Lung (tissue), 11 donors: ENCODE measurements at regions not wholly inside any gene's neighbourhood (a gene's known extent, or its start where the extent isn't known, plus 50 kb on each side); places are given as distances from the start of the nearest gene placed in this dataset.

ENCODE experiments used
- ATAC-seq: fragments of 200-7000 bp; cut with Tn5 transposase; one replicate; pipeline ENCODE4 v1.9.1; 2020; ENCODE audit warnings: moderate number of reproducible peaks; ENCODE audit not compliant: insufficient read depth, low FRiP score
- DNase-seq, 3 donors: peaks; one replicate each; pipeline ENCODE4 v3.0.0-alpha.2; 2013 to 2017
- H3K27ac ChIP-seq, 2 donors: one replicate each; pipeline ENCODE4 v1.5.1; 2013; ENCODE audit warnings: mild to moderate bottlenecking in 2 of 2, moderate library complexity in 2 of 2, control low read depth in 1 of 2, inconsistent platforms in 1 of 2, low read depth in 1 of 2, low read length in 1 of 2
- H3K27me3 ChIP-seq, 3 donors: one replicate each; pipeline ENCODE4 v1.5.1; 2013; ENCODE audit warnings: low read length in 2 of 3; ENCODE audit not compliant: control insufficient read depth in 3 of 3, insufficient read depth in 3 of 3
- H3K36me3 ChIP-seq, 4 donors: one replicate each; pipeline ENCODE4 v1.5.1; 2013; ENCODE audit warnings: low read length in 4 of 4, mild to moderate bottlenecking in 1 of 4, moderate library complexity in 1 of 4; ENCODE audit not compliant: control insufficient read depth in 4 of 4, insufficient read depth in 4 of 4
- H3K4me1 ChIP-seq, 5 donors: one replicate each; pipeline ENCODE4 v1.5.1; 2013; ENCODE audit warnings: low read length in 5 of 5, mild to moderate bottlenecking in 2 of 5, moderate library complexity in 1 of 5; ENCODE audit not compliant: control insufficient read depth in 5 of 5, insufficient read depth in 5 of 5
- H3K4me3 ChIP-seq: one replicate; pipeline ENCODE4 v1.5.1; 2013; ENCODE audit warnings: mild to moderate bottlenecking, control low read depth, moderate library complexity
- H3K9ac ChIP-seq, 2 donors: one replicate each; pipeline ENCODE4 v1.5.1; 2013; ENCODE audit warnings: low read length in 2 of 2, control low read depth in 1 of 2; ENCODE audit not compliant: insufficient read depth in 1 of 2
- H3K9me3 ChIP-seq, 4 donors: one replicate each; pipeline ENCODE4 v1.5.1; 2013; ENCODE audit warnings: low read length in 3 of 4, mild to moderate bottlenecking in 1 of 4, moderate library complexity in 1 of 4; ENCODE audit not compliant: control insufficient read depth in 4 of 4, insufficient read depth in 3 of 4
- WGBS, 2 donors: extraction: QIAGEN DNeasy Blood & Tissue Kit; methylation state at CpG; one replicate each; pipeline ENCODE4 v1.1.7; 2013; 5-methylcytosine and 5-hydroxymethylcytosine counted together
- TF ChIP-seq, protein P1 (sequence below): IDR thresholded peaks from 2 replicates; pipeline ENCODE4 v1.5.1; 2012; ENCODE audit warnings: mild to moderate bottlenecking; ENCODE audit errors: control extremely low read depth, extremely low read depth
- donor health status: control.
- donor health status: control.
- donor health status: Bipolar disorder and iron deficiency.
- donor health status: healthy.
- donor health status: DM: yes; HTN: yes; CAD: no.

DNA sequence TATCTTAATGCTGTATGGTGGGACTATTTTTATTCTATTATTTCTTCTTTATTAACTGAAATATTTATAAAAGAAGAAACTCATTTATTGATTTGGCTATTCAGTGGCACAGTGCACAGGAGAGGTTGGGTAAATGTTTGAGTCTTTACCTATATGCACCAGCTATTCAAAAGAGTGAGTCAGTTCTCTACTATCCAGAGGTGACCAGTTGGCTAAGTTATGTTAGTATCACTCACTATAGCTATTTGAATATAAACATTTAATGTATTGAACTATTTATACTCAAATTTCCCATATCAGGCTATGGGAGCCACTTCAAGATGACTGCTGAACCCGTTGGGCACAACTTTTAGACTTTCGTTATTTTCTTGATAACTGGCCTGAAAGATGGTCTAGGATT is 106.1 kb upstream of the VEGFC start:
- Histone ChIP-seq H3K9me3 (no peaks in the 10 kb centered on the region), H3K36me3 (no peaks in the 10 kb centered on the region), H3K4me1 (no peaks in the 10 kb centered on the region), H3K27me3 (no peaks in the 10 kb centered on the region), H3K4me3 (no peak overlapping the region), H3K27ac (no peak overlapping the region), H3K9ac (no peak overlapping the region)
- no peak for ATAC-seq
- DNase-seq: no peak
- 91 to 96% methylated on average over 2 of the region's 2 CpGs for WGBS, 2 donors
- TF ChIP-seq, protein P1, sequence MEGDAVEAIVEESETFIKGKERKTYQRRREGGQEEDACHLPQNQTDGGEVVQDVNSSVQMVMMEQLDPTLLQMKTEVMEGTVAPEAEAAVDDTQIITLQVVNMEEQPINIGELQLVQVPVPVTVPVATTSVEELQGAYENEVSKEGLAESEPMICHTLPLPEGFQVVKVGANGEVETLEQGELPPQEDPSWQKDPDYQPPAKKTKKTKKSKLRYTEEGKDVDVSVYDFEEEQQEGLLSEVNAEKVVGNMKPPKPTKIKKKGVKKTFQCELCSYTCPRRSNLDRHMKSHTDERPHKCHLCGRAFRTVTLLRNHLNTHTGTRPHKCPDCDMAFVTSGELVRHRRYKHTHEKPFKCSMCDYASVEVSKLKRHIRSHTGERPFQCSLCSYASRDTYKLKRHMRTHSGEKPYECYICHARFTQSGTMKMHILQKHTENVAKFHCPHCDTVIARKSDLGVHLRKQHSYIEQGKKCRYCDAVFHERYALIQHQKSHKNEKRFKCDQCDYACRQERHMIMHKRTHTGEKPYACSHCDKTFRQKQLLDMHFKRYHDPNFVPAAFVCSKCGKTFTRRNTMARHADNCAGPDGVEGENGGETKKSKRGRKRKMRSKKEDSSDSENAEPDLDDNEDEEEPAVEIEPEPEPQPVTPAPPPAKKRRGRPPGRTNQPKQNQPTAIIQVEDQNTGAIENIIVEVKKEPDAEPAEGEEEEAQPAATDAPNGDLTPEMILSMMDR: no peak

- DNase-seq: no peak
- Histone ChIP-seq H3K27me3 (no peaks in the 10 kb centered on the region), H3K9me3 (no peaks in the 10 kb centered on the region), H3K27ac (no peak overlapping the region), H3K36me3 (no peaks in the 10 kb centered on the region), H3K9ac (no peak overlapping the region), H3K4me3 (no peak overlapping the region), H3K4me1 (no peaks in the 10 kb centered on the region)
- TF ChIP-seq, protein P1: no peak
- WGBS, 2 donors: 80 to 89% methylated on average over 5 of the region's 5 CpGs
- no peak for ATAC-seq
Observed at GRCh38 chr4:176902710-176903323, 110.1 kb upstream of the VEGFC start.

DNA sequence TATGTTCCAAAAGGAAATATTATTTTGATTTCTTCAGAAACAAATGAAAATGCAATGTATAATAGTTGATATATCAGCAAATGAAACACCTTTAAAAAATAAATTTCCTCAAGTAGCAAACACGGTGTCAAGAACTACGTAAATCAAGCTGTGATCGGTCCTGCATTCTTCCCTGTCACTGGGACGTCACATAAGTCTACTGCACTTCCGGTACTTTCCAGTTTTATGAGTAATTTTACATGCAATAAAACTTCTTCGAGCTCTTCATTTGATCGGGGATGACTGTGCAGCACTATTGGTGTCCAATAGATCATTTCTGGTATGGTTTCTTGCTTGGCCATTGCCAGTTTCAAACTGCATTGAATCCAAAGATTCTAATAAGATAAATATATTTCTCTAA is 114.0 kb upstream of the VEGFC start:
- Histone ChIP-seq H3K36me3 (no peaks in the 10 kb centered on the region), H3K4me1 (no peaks in the 10 kb centered on the region), H3K4me3 (no peak overlapping the region), H3K27ac (no peak overlapping the region), H3K27me3 (no peaks in the 10 kb centered on the region), H3K9me3 (peaks cover 0 to 2% (median 0%) of the 10 kb centered on the region in 4 donors), H3K9ac (no peak overlapping the region)
- no peak for DNase-seq
- TF ChIP-seq, protein P1: no peak
- ATAC-seq: no peak
- 79 to 87% methylated on average over 7 of the region's 7 CpGs for WGBS, 2 donors

DNA sequence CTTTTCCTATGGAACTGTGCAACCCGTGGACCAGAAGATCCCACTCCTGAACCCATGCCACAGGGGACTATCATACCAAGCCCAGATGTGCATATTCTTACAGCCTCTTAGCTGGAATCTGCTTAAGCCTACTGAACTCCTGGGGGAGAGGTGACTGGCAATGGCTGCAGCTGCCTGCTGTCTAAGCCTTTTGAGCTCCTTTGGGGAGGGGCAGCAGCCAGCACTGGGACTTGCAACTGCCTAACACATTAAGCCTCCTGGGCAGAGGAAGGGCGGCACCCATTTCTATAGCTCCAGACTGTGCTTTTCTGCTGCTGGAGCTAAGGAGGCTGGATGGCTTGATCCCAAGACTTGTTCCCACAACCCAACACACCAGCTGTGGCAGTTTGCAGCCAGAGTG is 117.9 kb upstream of the VEGFC start:
- Histone ChIP-seq H3K27me3 (no peaks in the 10 kb centered on the region), H3K9me3 (peaks cover 0 to 2% (median 0%) of the 10 kb centered on the region in 4 donors), H3K27ac (no peak overlapping the region), H3K9ac (no peak overlapping the region), H3K4me3 (no peak overlapping the region), H3K36me3 (no peaks in the 10 kb centered on the region), H3K4me1 (no peaks in the 10 kb centered on the region)
- 90 to 93% methylated on average over 2 of the region's 2 CpGs for WGBS, 2 donors
- TF ChIP-seq, protein P1: no peak
- no peak for ATAC-seq
- no peak for DNase-seq
